GM19099 (cell line): ENCODE measurements at regions not wholly inside any gene's neighbourhood (a gene's known extent, or its start where the extent isn't known, plus 50 kb on each side); places are given as distances from the start of the nearest gene placed in this dataset.

Experiments used
- POLR2A ChIP-seq: IDR thresholded peaks from 3 replicates; pipeline ENCODE4 v1.6.1; 2011; ENCODE audit warnings: low read depth; ENCODE audit not compliant: insufficient read length; ENCODE audit errors: extremely low read depth

DNA sequence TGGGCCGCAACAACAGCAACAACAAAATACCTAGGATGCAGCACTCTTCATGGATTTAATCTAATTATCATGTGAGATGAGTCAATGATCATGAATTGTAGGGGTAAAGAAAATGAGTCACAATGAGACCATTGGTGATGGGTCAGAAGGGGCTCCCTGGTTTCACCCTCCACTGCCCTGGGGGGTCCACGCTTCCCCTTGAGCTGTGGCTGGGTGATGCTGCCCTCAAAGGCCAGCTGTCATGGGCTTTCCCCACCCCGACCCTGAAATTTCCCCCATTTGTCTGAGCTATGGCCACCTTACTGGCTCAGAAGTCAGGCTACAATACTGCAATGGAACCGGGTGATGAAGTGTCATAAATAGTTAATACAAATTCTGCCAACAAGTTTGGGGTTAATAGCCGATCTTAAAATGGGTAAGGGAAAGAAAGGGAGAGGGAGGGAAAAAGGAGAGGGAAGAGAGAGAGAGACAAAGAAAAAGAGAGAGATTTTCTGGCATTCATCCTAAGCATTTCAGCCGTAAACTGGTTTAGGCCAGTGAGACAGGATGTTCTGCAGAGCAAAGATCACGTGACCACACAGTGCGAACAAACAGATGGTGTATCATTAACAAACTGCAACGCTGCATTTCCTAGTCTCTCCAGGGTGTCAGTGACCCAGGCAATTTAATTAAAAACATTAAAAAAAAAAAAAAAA, 143.4 kb upstream of the ERRFI1 start:
- peak; percentile 69 for TF ChIP-seq POLR2A

DNA sequence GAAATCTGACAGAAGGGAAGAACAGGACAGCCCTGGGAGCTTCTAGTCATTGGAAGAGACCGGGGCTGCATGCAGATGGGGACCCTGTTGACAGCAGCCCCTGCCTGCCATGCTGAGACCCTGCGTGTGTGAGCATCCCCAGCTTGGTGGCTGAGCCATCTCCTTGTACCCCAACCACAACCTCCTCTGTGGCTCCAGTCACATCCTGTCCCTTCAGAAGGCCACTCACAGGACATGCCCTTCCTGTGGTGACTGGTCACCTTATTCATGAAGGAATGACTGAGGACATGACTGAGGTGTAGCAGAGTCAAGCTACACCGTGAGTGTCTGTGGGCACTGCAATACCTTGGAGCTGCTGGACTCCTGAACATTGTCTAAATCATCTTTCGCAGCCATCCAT, 141.8 kb upstream of the ERRFI1 start:
- no peak for TF ChIP-seq POLR2A

DNA sequence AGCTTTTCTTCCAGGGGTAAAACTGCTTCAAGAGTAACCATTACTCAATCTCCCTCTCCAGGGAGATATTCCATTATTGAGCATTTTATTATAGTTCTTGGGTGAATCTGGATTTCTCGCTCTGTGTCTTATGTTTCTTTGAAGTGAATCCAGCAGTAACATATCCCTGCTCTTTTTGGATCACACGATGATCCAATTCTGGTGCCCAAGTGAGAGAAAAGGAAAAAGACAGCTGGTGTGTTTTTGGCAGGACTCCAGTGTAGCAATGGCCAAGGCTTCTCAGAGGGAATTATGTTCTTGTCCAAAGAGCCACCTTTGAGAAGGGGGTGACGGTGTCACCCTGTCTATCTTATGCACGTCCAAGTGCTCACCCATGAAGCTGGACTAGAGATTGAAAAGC, 140.3 kb upstream of the ERRFI1 start:
- TF ChIP-seq POLR2A = no peak

DNA sequence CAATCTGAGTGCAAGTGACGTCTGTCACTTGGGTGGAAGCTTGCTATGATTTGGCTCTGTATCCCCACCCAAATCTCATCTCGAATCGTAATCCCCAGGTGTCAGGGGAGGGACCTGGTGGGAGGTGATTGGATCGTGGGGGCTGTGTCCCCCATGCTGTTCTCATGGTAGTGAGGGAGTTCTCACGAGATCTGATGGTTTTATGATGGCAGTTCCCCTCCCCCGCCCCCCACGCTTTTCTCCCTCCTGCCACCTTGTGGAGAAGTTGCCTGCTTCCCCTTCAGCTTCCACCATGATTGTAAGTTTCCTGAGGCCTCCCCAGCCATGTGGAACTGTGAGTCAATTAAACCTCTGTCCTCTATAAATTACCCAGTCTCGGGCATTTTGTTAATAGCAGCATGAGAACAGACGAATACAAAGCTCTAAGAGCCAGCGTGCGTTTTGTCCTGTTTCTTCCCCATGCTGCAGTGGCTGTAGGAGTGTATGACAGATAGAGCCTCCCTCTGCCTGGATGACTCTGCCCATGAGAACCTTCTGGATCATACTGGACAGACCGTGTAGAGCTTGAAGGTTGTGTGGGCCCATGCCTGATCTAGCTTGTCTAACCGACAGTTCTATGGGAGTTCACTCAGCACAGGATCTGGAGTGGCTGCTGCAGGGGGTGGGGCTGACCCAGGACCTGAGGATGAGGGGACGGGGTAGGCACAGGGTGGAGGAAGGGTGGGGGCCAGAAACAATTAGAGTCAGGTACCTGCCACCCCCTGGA, 139.7 kb upstream of the ERRFI1 start:
- no peak for TF ChIP-seq POLR2A

DNA sequence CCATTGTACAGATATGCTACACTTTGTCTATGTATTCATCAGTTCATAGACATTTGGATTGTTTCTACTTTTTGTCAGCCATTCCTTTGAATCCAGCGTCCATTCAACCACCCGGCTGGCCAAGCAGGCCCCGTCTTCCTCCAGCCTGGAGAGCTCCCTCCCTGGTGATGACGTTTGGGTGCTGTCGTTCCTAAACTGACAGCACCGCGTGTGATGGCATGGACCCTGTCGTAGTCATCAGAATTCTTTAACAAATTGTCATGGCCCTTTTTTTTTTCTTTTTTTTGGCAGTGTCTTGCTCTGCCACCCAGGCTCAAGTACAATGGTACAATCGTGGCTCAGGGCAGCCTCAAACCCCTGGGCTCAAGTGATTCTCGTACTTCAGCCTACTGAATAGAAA, 138.6 kb upstream of the ERRFI1 start:
- no peak for TF ChIP-seq POLR2A

GRCh38 chr1:8163039-8163438, 136.9 kb upstream of the ERRFI1 start:
- no peak for TF ChIP-seq POLR2A

DNA sequence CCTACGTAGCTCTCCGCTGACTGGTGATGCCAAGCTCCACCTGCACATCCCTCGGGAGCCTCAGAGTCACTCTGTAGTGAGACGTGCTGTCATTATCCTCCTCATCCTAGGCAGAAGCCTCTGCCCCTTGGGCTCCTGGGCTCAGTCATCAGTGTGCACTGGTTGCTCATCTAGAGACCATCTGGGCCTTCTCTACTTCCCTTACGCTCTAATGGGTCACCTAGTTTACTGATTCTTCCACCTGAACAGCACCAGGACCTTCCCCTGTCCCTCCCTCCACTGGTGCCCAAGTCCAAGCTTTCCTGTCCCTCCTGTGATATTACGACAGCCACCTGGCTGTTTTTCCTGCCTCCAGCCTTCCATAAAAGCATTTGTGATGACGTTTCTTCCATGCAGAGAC, 136.1 kb upstream of the ERRFI1 start:
- TF ChIP-seq POLR2A = no peak

- TF ChIP-seq POLR2A = no peak
Measured at GRCh38 chr1:8161546-8162105, 135.5 kb upstream of the ERRFI1 start.

DNA sequence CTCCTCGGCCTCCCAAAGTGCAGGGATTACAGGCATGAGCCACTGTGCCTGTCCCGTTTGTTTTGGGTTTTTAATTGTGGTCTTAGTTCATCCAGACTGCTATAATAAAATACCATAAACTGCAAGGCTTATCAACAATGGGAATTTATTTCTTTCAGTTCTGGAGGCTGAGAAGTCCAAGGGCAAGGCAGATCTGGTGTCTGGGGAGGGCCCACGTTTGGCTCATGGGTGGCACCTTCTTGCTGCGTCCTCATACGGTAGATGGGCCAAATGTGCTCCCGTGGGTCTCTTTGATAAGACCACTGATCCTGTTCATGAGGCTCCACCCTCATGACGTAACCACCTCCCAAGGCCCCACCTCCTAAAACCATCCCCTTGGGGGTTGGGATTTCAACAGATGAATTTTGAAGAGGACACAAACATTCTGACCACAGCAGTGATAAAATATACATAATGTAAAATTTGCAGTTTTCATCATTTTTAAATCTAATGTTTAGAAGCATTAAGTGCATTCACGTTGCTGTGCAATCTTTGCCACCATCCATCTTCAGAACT, 133.4 kb upstream of the ERRFI1 start:
- no peak for TF ChIP-seq POLR2A

- TF ChIP-seq POLR2A = no peak
Measured at GRCh38 chr1:8158995-8159394, 132.9 kb upstream of the ERRFI1 start.

DNA sequence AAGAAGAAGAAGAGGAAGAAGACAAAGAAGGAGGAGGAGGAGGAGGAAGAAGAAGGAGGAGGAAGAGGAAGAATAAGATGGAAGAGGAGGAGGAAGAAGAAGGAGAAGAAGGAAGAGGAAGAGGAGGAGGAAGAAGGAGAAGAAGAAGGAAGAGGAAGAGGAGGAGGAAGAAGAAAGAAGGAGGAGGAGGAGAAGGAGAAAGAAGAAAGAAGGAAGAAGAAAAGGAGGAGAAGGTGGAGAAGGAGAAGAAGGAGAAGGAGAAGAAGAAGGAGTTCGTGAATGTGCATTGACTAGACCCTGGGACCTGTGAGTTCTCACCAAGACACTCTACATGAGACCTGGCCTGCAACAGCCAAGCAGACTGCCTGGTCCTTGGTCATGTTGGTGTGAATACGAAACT, 131.7 kb upstream of the ERRFI1 start:
- no peak for TF ChIP-seq POLR2A

DNA sequence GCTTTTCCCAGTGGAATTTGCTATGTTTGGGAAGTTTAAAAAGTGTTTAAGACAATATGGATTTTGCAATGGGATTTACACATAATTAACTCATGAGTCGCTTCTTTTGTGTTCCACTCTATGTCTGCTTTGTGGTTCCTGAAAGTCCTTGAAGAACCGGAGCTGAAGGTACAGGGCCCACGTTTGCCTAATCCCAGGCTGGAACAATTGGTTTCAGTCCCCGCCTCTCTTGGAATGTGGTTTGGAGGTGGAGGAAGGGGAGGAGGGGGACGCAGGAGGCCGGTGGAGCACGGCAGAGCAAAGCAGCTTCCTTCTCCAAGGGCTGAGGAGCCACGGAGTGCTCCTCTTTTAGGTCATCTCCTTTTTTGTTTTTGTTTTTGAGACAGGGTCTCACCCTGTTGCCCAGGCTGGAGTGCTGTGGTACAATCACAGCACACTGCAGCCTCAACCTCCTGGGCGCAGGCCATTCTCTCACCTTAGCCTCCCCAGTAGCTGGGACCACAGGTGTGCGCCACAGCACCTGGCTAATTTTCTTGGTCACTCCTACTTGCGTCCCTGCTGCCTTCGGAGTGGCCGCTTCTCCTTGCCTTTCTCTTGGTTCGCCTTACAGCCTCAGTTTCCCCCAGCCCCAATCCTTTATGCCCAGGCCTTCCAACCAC, 129.5 kb upstream of the ERRFI1 start:
- TF ChIP-seq POLR2A = no peak

GRCh38 chr1:8154621-8155052, 128.5 kb upstream of the ERRFI1 start:
- TF ChIP-seq POLR2A = no peak

- TF ChIP-seq POLR2A = no peak
Measured at GRCh38 chr1:8153961-8154360, 127.9 kb upstream of the ERRFI1 start.
